Loucy (cell line): ENCODE measurements at regions not wholly inside any gene's neighbourhood (a gene's known extent, or its start where the extent isn't known, plus 50 kb on each side); places are given as distances from the start of the nearest gene placed in this dataset.

Experiments
- H2AFZ ChIP-seq: fragments of 200-600 bp; sonication (generic); 2 replicates; pipeline ENCODE4 v1.6.0; 2016; ENCODE audit warnings: antibody characterized with exemption, mild to moderate bottlenecking, low read length, moderate library complexity
- H3F3A ChIP-seq: fragments of 200-600 bp; 2 replicates; pipeline ENCODE4 v1.6.0; 2016; ENCODE audit warnings: antibody characterized with exemption, low read depth, mild to moderate bottlenecking
- H3K27me3 ChIP-seq: fragments of 200-600 bp; sonication (generic); 2 replicates; pipeline ENCODE4 v1.6.1; 2014; ENCODE audit warnings: low read length, mild to moderate bottlenecking; ENCODE audit not compliant: insufficient read depth, poor library complexity, severe bottlenecking
- H3K36me3 ChIP-seq: fragments of 200-600 bp; sonication (generic); 2 replicates; pipeline ENCODE4 v1.6.1; 2016; ENCODE audit warnings: low read length; ENCODE audit not compliant: insufficient read depth
- H3K4me1 ChIP-seq: fragments of 200-600 bp; sonication (generic); 2 replicates; pipeline ENCODE4 v1.5.1; 2014; ENCODE audit warnings: low read length, mild to moderate bottlenecking; ENCODE audit not compliant: insufficient read depth, poor library complexity, severe bottlenecking
- H3K4me2 ChIP-seq: fragments of 200-600 bp; sonication (generic); 2 replicates; pipeline ENCODE4 v1.6.0; 2014; ENCODE audit warnings: antibody characterized with exemption, low read length, low read depth, mild to moderate bottlenecking; ENCODE audit not compliant: poor library complexity, severe bottlenecking
- H3K4me3 ChIP-seq: fragments of 200-600 bp; sonication (generic); 2 replicates; pipeline ENCODE4 v1.5.1; 2014; ENCODE audit warnings: low read length, mild to moderate bottlenecking, mixed read lengths; ENCODE audit not compliant: poor library complexity, severe bottlenecking
- H3K79me2 ChIP-seq: fragments of 200-600 bp; sonication (generic); 2 replicates; pipeline ENCODE4 v1.6.1; 2014; ENCODE audit warnings: low read length; ENCODE audit not compliant: insufficient read depth
- H3K9ac ChIP-seq: fragments of 200-600 bp; sonication (generic); 2 replicates; pipeline ENCODE4 v1.6.0; 2014; ENCODE audit warnings: mild to moderate bottlenecking, low read depth, low read length, moderate library complexity; ENCODE audit not compliant: poor library complexity, severe bottlenecking
- H3K9me2 ChIP-seq: fragments of 200-600 bp; sonication (generic); replicated peaks from 2 replicates; pipeline ENCODE4 v1.6.1; 2016; ENCODE audit warnings: low read depth, low read length, mixed read lengths
- H3K9me3 ChIP-seq: fragments of 200-600 bp; sonication (generic); 2 replicates; pipeline ENCODE4 v1.6.1; 2014; ENCODE audit warnings: mild to moderate bottlenecking, antibody characterized with exemption, low read length, low read depth; ENCODE audit not compliant: insufficient read depth
- H4K20me1 ChIP-seq: fragments of 200-600 bp; sonication (generic); 2 replicates; pipeline ENCODE4 v1.6.0; 2014; ENCODE audit warnings: antibody characterized with exemption, low read length, mild to moderate bottlenecking; ENCODE audit not compliant: insufficient read depth, poor library complexity, severe bottlenecking
- CTCF ChIP-seq: fragments of 200-600 bp; sonication (generic); conservative IDR thresholded peaks from 2 replicates; pipeline ENCODE4 v1.5.1; 2014; ENCODE audit warnings: mild to moderate bottlenecking, antibody characterized with exemption, low read length
- EZH2phosphoT487 ChIP-seq: fragments of 200-600 bp; IDR thresholded peaks from 2 replicates; pipeline ENCODE4 v1.6.1; 2018; ENCODE audit warnings: antibody characterized with exemption, mild to moderate bottlenecking, moderate library complexity, borderline replicate concordance

DNA sequence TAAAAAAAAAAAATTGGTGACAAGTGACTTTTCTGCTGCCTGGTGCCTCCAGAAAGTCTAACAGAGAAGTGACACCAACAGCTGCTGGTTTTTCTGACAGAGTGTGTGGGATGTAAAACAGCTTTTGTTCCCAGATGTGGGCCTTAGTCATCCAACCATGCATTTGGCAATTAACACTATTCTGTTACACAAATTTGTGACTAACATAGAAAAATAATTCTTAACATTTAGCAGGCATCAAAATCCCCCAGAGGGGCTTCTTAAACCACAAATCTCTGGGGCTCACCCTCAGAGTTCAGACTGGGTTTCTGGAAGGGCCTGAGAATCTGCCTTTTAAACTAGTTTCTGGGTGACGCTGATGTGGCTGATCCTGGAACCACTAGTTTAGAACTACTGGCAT lies 100.5 kb upstream of the PCDH7 start:
- no peaks in the 10 kb centered on the region for H3K79me2 ChIP-seq
- no peak overlapping the region for H3K9ac ChIP-seq
- no peaks in the 10 kb centered on the region for H3K9me3 ChIP-seq
- H3K36me3 ChIP-seq = no peaks in the 10 kb centered on the region
- H3K27me3 ChIP-seq = no peaks in the 10 kb centered on the region
- no peak overlapping the region for H3K4me2 ChIP-seq
- H3F3A ChIP-seq = no peaks in the 10 kb centered on the region
- no peaks in the 10 kb centered on the region for H3K9me2 ChIP-seq
- no peaks in the 10 kb centered on the region for H3K4me1 ChIP-seq
- H3K4me3 ChIP-seq = no peak overlapping the region
- no peak overlapping the region for H2AFZ ChIP-seq
- TF ChIP-seq EZH2phosphoT487 (no peak), CTCF (no peak)
- no peaks in the 10 kb centered on the region for H4K20me1 ChIP-seq

GRCh38 chr4:30620711-30621110 lies 99.5 kb upstream of the PCDH7 start:
- H3K9ac ChIP-seq = no peak overlapping the region
- H3K79me2 ChIP-seq = no peaks in the 10 kb centered on the region
- TF ChIP-seq EZH2phosphoT487 = no peak
- no peak for TF ChIP-seq CTCF
- H3K27me3 ChIP-seq = no peaks in the 10 kb centered on the region
- no peaks in the 10 kb centered on the region for H4K20me1 ChIP-seq
- no peaks in the 10 kb centered on the region for H3K4me1 ChIP-seq
- H3K9me2 ChIP-seq = no peaks in the 10 kb centered on the region
- no peaks in the 10 kb centered on the region for H3K36me3 ChIP-seq
- H3K4me3 ChIP-seq = no peak overlapping the region
- H3F3A ChIP-seq = no peaks in the 10 kb centered on the region
- H2AFZ ChIP-seq = no peak overlapping the region
- H3K9me3 ChIP-seq = no peaks in the 10 kb centered on the region
- H3K4me2 ChIP-seq = no peak overlapping the region

DNA sequence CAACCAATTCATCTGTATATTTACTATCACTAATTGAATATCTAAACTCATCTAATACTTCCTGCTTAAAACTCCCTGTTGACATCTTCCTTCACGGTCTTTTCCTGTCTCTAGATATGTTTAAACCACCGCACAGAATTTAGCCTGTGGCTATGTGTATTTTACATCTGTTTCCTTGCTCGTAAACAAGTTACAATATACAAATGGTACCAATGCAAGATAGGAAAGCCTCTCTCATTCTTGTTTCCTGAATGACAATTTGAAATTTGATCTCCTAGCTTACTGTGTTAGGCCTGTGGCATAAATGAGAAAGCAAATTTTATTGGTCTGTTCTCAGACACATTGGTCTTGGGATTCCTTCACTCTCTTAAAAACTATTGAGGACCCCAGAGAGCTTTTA lies 89.7 kb upstream of the PCDH7 start:
- H3F3A ChIP-seq = no peaks in the 10 kb centered on the region
- H3K9me2 ChIP-seq = no peaks in the 10 kb centered on the region
- no peak overlapping the region for H2AFZ ChIP-seq
- H3K9ac ChIP-seq = no peak overlapping the region
- TF ChIP-seq EZH2phosphoT487 (no peak), CTCF (no peak)
- H3K4me2 ChIP-seq = no peak overlapping the region
- no peaks in the 10 kb centered on the region for H3K4me1 ChIP-seq
- H3K9me3 ChIP-seq = no peaks in the 10 kb centered on the region
- H3K79me2 ChIP-seq = no peaks in the 10 kb centered on the region
- no peak overlapping the region for H3K4me3 ChIP-seq
- H3K36me3 ChIP-seq = no peaks in the 10 kb centered on the region
- no peaks in the 10 kb centered on the region for H4K20me1 ChIP-seq
- H3K27me3 ChIP-seq = no peaks in the 10 kb centered on the region
